BJ (cell line): ENCODE measurements at regions not wholly inside any gene's neighbourhood (a gene's known extent, or its start where the extent isn't known, plus 50 kb on each side); places are given as distances from the start of the nearest gene placed in this dataset.

Experiments
- CTCF ChIA-PET: fragments of 350-600 bp; formaldehyde crosslinking; extraction: SDS; loops from one replicate; lab custom pipeline; 2021; ENCODE audit warnings: antibody characterized with exemption, inconsistent platforms; lab: Yijun Ruan, JAX
- POLR2A ChIA-PET: fragments of 300-600 bp; sonication (Branson Sonifier 250); formaldehyde crosslinking; extraction: SDS; loops from one replicate; lab custom pipeline; 2021; ENCODE audit warnings: antibody characterized with exemption; lab: Charles Lee
- DNase-seq: peaks from one replicate; pipeline ENCODE4 v3.0.0-alpha.2; 2011; ENCODE audit warnings: low read depth
- H3K27me3 ChIP-seq: 2 replicates; pipeline ENCODE4 v1.6.0; 2011; ENCODE audit warnings: low read length; ENCODE audit not compliant: control insufficient read depth, insufficient read depth
- H3K36me3 ChIP-seq: 2 replicates; pipeline ENCODE4 v1.5.1; 2011; ENCODE audit warnings: low read length; ENCODE audit not compliant: control insufficient read depth, insufficient read depth
- H3K4me3 ChIP-seq: 2 replicates; pipeline ENCODE4 v1.5.1; 2011; ENCODE audit warnings: low read depth, mild to moderate bottlenecking, control low read depth, low read length
- CTCF ChIP-seq: IDR thresholded peaks from 2 replicates; pipeline ENCODE4 v1.5.1; 2011; ENCODE audit warnings: low read depth, mild to moderate bottlenecking, control low read depth, inconsistent platforms, low read length, moderate library complexity; ENCODE audit not compliant: insufficient read depth

- ChIA-PET CTCF (interaction anchor here (1.4 kb wide), 1 partner anchor 25 kb away, joined by 3 read pairs; no protein-coding TSS in a partner anchor), POLR2A (no interaction called here)
- Histone ChIP-seq H3K4me3 (no peak overlapping the region), H3K27me3 (no peaks in the 10 kb centered on the region), H3K36me3 (no peaks in the 10 kb centered on the region)
- DNase-seq = no peak
- no peak for TF ChIP-seq CTCF
Observed at GRCh38 chr4:128548381-128548780, 260.8 kb upstream of the PGRMC2 start.

DNA sequence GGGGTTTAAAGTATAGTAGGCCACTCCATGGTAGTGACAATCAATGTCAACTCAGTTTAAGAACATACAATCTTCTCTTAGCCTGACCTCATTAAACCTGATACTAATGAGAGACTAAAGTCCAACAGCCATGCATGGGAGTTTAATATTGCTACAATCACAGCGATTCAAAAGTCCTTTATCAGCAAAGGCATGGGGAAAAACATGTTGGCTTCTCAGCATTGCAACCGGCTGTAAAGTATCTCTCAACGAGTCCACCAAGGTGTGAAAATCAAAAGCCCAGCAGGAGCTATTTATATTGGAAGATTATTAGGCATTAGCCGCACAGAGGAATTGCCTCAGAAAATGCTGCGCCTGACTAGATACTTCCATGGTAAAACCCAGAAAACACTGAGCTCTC is 256.7 kb upstream of the PGRMC2 start:
- ChIA-PET CTCF (interaction anchor here (2.0 kb wide), 1 partner anchor 9 kb away, joined by 9 read pairs; no protein-coding TSS in a partner anchor), POLR2A (no interaction called here)
- no peak for TF ChIP-seq CTCF
- Histone ChIP-seq H3K36me3 (no peaks in the 10 kb centered on the region), H3K4me3 (no peak overlapping the region), H3K27me3 (no peaks in the 10 kb centered on the region)
- no peak for DNase-seq

- Histone ChIP-seq H3K27me3 (no peaks in the 10 kb centered on the region), H3K36me3 (no peaks in the 10 kb centered on the region), H3K4me3 (no peak overlapping the region)
- no peak for DNase-seq
- CTCF ChIA-PET = interaction anchor here (2.0 kb wide), 1 partner anchor 10 kb away, joined by 9 read pairs; no protein-coding TSS in a partner anchor
- POLR2A ChIA-PET = no interaction called here
- no peak for TF ChIP-seq CTCF
Observed at GRCh38 chr4:128543696-128544095, 256.1 kb upstream of the PGRMC2 start.

- no peaks in the 10 kb centered on the region for H3K27me3 ChIP-seq
- H3K36me3 ChIP-seq = no peaks in the 10 kb centered on the region
- no peak for TF ChIP-seq CTCF
- POLR2A ChIA-PET = interaction anchor here (1.0 kb wide), 1 partner anchor 11 kb away, joined by 3 read pairs; no protein-coding TSS in a partner anchor
- CTCF ChIA-PET = interaction anchor here (2.0 kb wide), 1 partner anchor 11 kb away, joined by 9 read pairs; no protein-coding TSS in a partner anchor
- DNase-seq = no peak
- no peak overlapping the region for H3K4me3 ChIP-seq
Observed at GRCh38 chr4:128542047-128542446, 254.4 kb upstream of the PGRMC2 start.

- ChIA-PET CTCF (no interaction called here), POLR2A (no interaction called here)
- no peak for DNase-seq
- H3K4me3 ChIP-seq = no peak overlapping the region
- H3K27me3 ChIP-seq = no peaks in the 10 kb centered on the region
- no peaks in the 10 kb centered on the region for H3K36me3 ChIP-seq
- TF ChIP-seq CTCF = no peak
Observed at GRCh38 chr4:128540122-128540521, 252.5 kb upstream of the PGRMC2 start.
